IMR-90 (cell line): ENCODE measurements at regions not wholly inside any gene's neighbourhood (a gene's known extent, or its start where the extent isn't known, plus 50 kb on each side); places are given as distances from the start of the nearest gene placed in this dataset.
A peak's percentile ranks its signal among the peaks of the same experiment; 100 is the strongest.

Source experiments
- ATAC-seq: fragments of 200-7000 bp; cut with Tn5 transposase; 2 replicates; pipeline ENCODE4 v1.9.1; 2020; ENCODE audit warnings: low read depth, mild to moderate bottlenecking, moderate library complexity
- BruUV-seq: library from RNA; stranded (reverse); fragments of 400-500 nt; replicated peaks from 2 replicates; lab custom pipeline; 2021; lab: Mats Ljungman, UMichigan
- CTCF ChIA-PET: fragments of 300-600 bp; formaldehyde crosslinking; extraction: SDS; loops from one replicate; lab custom pipeline; 2021; ENCODE audit warnings: antibody characterized with exemption; lab: Yijun Ruan, JAX
- POLR2A ChIA-PET: fragments of 300-600 bp; sonication (Branson Sonifier 250); formaldehyde crosslinking; loops from one replicate; lab custom pipeline; 2022; ENCODE audit warnings: antibody characterized with exemption; ENCODE audit not compliant: unreplicated experiment; lab: Charles Lee
- DNase-seq: peaks from one replicate; pipeline ENCODE4 v3.0.0; 2013
- H2AFZ ChIP-seq: replicated peaks from 2 replicates; pipeline ENCODE3; 2013; ENCODE audit warnings: low read length, mild to moderate bottlenecking; ENCODE audit not compliant: poor library complexity
- H2AK5ac ChIP-seq: 2 replicates; pipeline ENCODE4 v1.6.1; 2013; ENCODE audit warnings: low read depth, low read length, inconsistent platforms
- H2AK9ac ChIP-seq: replicated peaks from 2 replicates; pipeline ENCODE3; 2013; ENCODE audit warnings: mild to moderate bottlenecking, low read depth, low read length, moderate library complexity; ENCODE audit not compliant: poor library complexity
- H2BK120ac ChIP-seq: 2 replicates; pipeline ENCODE4 v1.6.1; 2013; ENCODE audit warnings: low read depth, low read length, inconsistent platforms
- H2BK15ac ChIP-seq: 3 replicates; pipeline ENCODE4 v1.6.1; 2013; ENCODE audit warnings: low read depth, low read length, inconsistent platforms
- H2BK20ac ChIP-seq: 2 replicates; pipeline ENCODE4 v1.6.1; 2013; ENCODE audit warnings: low read depth, mild to moderate bottlenecking, inconsistent platforms, low read length, moderate library complexity
- H2BK5ac ChIP-seq: 2 replicates; pipeline ENCODE4 v1.6.1; 2013; ENCODE audit warnings: mild to moderate bottlenecking, low read depth, low read length, inconsistent platforms; ENCODE audit not compliant: poor library complexity, severe bottlenecking
- H3K14ac ChIP-seq: replicated peaks from 2 replicates; pipeline ENCODE4 v1.6.1; 2013; ENCODE audit warnings: low read depth, low read length, inconsistent platforms
- H3K18ac ChIP-seq: 2 replicates; pipeline ENCODE4 v1.6.1; 2013; ENCODE audit warnings: low read depth, low read length, control low read depth
- H3K23ac ChIP-seq: 2 replicates; pipeline ENCODE4 v1.6.1; 2013; ENCODE audit warnings: low read depth, low read length, inconsistent platforms
- H3K27ac ChIP-seq: 2 replicates; pipeline ENCODE4 v1.5.1; 2013; ENCODE audit warnings: mild to moderate bottlenecking, control low read depth, low read length; ENCODE audit not compliant: insufficient read depth
- H3K27me3 ChIP-seq: 2 replicates; pipeline ENCODE4 v1.6.1; 2013; ENCODE audit warnings: low read length; ENCODE audit not compliant: control insufficient read depth, insufficient read depth
- H3K36me3 ChIP-seq: 2 replicates; pipeline ENCODE4 v1.6.1; 2013; ENCODE audit warnings: low read length, mixed read lengths; ENCODE audit not compliant: control insufficient read depth, insufficient read depth
- H3K4ac ChIP-seq: 2 replicates; pipeline ENCODE4 v1.6.1; 2013; ENCODE audit warnings: low read depth, low read length, inconsistent platforms
- H3K4me1 ChIP-seq: 2 replicates; pipeline ENCODE4 v1.6.1; 2013; ENCODE audit warnings: low read length, mixed read lengths; ENCODE audit not compliant: control insufficient read depth, insufficient read depth
- H3K4me2 ChIP-seq: 2 replicates; pipeline ENCODE4 v1.6.1; 2013; ENCODE audit warnings: low read depth, mild to moderate bottlenecking, control low read depth, low read length, moderate library complexity
- H3K4me3 ChIP-seq: 2 replicates; pipeline ENCODE4 v1.5.1; 2013; ENCODE audit warnings: low read depth, mild to moderate bottlenecking, control low read depth, low read length, moderate library complexity; ENCODE audit not compliant: insufficient read depth
- H3K56ac ChIP-seq: 2 replicates; pipeline ENCODE4 v1.6.1; 2013; ENCODE audit warnings: low read length, inconsistent platforms; ENCODE audit not compliant: insufficient read depth; ENCODE audit errors: extremely low read depth
- H3K79me1 ChIP-seq, 2 experiments: 2 replicates each; pipeline ENCODE4 v1.6.1; 2013; ENCODE audit warnings: low read length in 2 of 2, inconsistent platforms in 1 of 2, low read depth in 1 of 2
- H3K9ac ChIP-seq: 2 replicates; pipeline ENCODE4 v1.6.1; 2013; ENCODE audit warnings: low read depth, low read length, control low read depth
- H3K9me1 ChIP-seq: 2 replicates; pipeline ENCODE4 v1.6.1; 2013; ENCODE audit warnings: low read length, inconsistent platforms; ENCODE audit not compliant: insufficient read depth
- H3K9me3 ChIP-seq: 2 replicates; pipeline ENCODE4 v1.6.1; 2013; ENCODE audit warnings: low read length; ENCODE audit not compliant: control insufficient read depth, insufficient read depth
- H4K20me1 ChIP-seq: 2 replicates; pipeline ENCODE4 v1.6.1; 2013; ENCODE audit warnings: low read length, inconsistent platforms; ENCODE audit not compliant: insufficient read depth
- H4K5ac ChIP-seq: 2 replicates; pipeline ENCODE4 v1.6.1; 2013; ENCODE audit warnings: mild to moderate bottlenecking, low read depth, low read length, control low read depth
- H4K8ac ChIP-seq, 2 experiments: 2 replicates each; pipeline ENCODE4 v1.6.1; 2013; ENCODE audit warnings: low read depth in 2 of 2, low read length in 2 of 2, control low read depth in 1 of 2, inconsistent platforms in 1 of 2
- H4K91ac ChIP-seq: 2 replicates; pipeline ENCODE4 v1.6.1; 2013; ENCODE audit warnings: low read depth, low read length, inconsistent platforms; ENCODE audit not compliant: insufficient read depth
- BHLHE40 ChIP-seq: fragments of 150-350 bp; IDR thresholded peaks from 2 replicates; pipeline ENCODE4 v1.6.1; 2016; ENCODE audit warnings: mild to moderate bottlenecking, low read depth, low read length
- CEBPB ChIP-seq: IDR thresholded peaks from 2 replicates; pipeline ENCODE4 v1.6.1; 2012; ENCODE audit warnings: low read depth, low read length, improper control_type of control experiment
- WGBS, 2 experiments: methylation state at CpG; one replicate each; pipeline versions ENCODE4 v1.1.5 to v1.1.7; 2013; ENCODE audit warnings: missing lambda C conversion rate in 2 of 2; ENCODE audit not compliant: insufficient read length in 1 of 2; ENCODE audit errors: extremely low coverage in 2 of 2; 5-methylcytosine and 5-hydroxymethylcytosine counted together
- dilution Hi-C: fragments of 300-500 bp; cut with HindIII; formaldehyde crosslinking; loops from one replicate; pipeline ENCODE4 v1.14.3; 2018; ENCODE audit warnings: low sequenced_read_pairs; ENCODE audit not compliant: unreplicated experiment
- in situ Hi-C: fragments of 300-500 bp; cut with MboI; formaldehyde crosslinking; loops from 3 replicates; pipeline ENCODE4 v1.14.3; 2019; ENCODE audit warnings: low sequenced_read_pairs, inconsistent platforms, mixed read lengths
- intact Hi-C: fragments of 100-400 bp; cut with micrococcal nuclease; formaldehyde crosslinking; loops from 2 replicates; pipeline ENCODE4 v1.10.0; 2022

GRCh38 chr4:158998624-158999023 lies 104.3 kb upstream of the RAPGEF2 start:
- H3K56ac ChIP-seq: no peak overlapping the region
- no peak overlapping the region for H3K23ac ChIP-seq
- no peak overlapping the region for H3K18ac ChIP-seq
- no peak overlapping the region for H3K27ac ChIP-seq
- in situ Hi-C loops (no loop called here), intact Hi-C loops (loop anchor here (5.0 kb wide), 2 partner anchors 66 to 126 kb away; no protein-coding TSS in a partner anchor), dilution Hi-C loops (no loop called here)
- no peaks in the 10 kb centered on the region for H3K79me1 ChIP-seq
- no peak overlapping the region for H2BK120ac ChIP-seq
- WGBS, 2 experiments: 100% methylated on average over 1 of the region's 6 CpGs; no CpG with 5 or more reads in 1 of the 2 experiments
- H3K9me3 ChIP-seq: no peaks in the 10 kb centered on the region
- no peak for DNase-seq
- no peak overlapping the region for H2AFZ ChIP-seq
- TF ChIP-seq BHLHE40 (no peak), CEBPB (peak; percentile 39; the same call in 1 of the 2 replicates)
- 0 out of 2 replicates have a peak, but pooled peaks cover 2% of the 10 kb centered on the region for H4K20me1 ChIP-seq
- H3K4me2 ChIP-seq: no peak overlapping the region
- peaks cover 4% of the 10 kb centered on the region for H3K4me1 ChIP-seq
- H4K5ac ChIP-seq: no peak overlapping the region
- BruUV-seq: no TSS peak
- ChIA-PET POLR2A (no interaction called here), CTCF (no interaction called here)
- no peak overlapping the region for H2BK20ac ChIP-seq
- no peak overlapping the region for H2BK5ac ChIP-seq
- no peaks in the 10 kb centered on the region; the same call in 1 of the 2 replicates for H3K9me1 ChIP-seq
- no peak overlapping the region for H2BK15ac ChIP-seq
- no peak for ATAC-seq
- no peak overlapping the region for H3K4ac ChIP-seq
- H4K8ac ChIP-seq: no peak overlapping the region
- no peak overlapping the region for H3K9ac ChIP-seq
- no peak overlapping the region for H3K14ac ChIP-seq
- H2AK9ac ChIP-seq: no peak overlapping the region
- no peak overlapping the region for H3K4me3 ChIP-seq
- peak overlapping the region; percentile 44; the same call in 1 of the 2 replicates for H2AK5ac ChIP-seq
- no peak overlapping the region for H4K91ac ChIP-seq
- no peaks in the 10 kb centered on the region for H3K27me3 ChIP-seq
- H3K36me3 ChIP-seq: no peaks in the 10 kb centered on the region
